Dermis blood vessel endothelial cell (primary cell): ENCODE measurements at regions not wholly inside any gene's neighbourhood (a gene's known extent, or its start where the extent isn't known, plus 50 kb on each side); places are given as distances from the start of the nearest gene placed in this dataset.
"Not testable (repeated sequence)": the region's sequence is repeated elsewhere in the genome, so short reads cannot be mapped to it uniquely, and the experiment has no call there.

Experiments used
- DNase-seq: peaks from one replicate; pipeline ENCODE4 v3.0.0; 2010

GRCh38 chr14:105622329-105622955 lies 96.1 kb downstream of the TMEM121 start:
- DNase-seq: no peak

DNA sequence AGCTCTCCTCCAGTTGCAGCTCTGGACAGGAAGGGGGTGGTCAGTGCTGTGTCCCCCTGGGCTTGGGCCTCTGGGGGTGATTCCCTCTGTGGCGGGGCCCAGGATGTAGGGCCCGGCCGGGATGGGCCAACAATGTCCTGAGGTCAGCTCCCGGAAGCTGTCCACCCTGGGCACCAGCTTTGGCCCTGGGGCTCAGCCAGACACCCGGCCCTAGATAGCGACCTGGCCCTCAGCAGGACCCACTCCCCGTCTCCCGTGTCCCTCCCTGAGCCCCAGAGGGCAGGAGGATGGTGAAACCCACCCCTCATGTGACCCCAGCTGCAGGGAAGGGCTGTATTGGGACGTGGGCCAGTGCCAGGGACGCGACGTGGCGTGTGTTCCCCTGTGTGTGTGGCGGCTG lies 96.8 kb downstream of the TMEM121 start:
- not testable (repeated sequence) for DNase-seq

DNA sequence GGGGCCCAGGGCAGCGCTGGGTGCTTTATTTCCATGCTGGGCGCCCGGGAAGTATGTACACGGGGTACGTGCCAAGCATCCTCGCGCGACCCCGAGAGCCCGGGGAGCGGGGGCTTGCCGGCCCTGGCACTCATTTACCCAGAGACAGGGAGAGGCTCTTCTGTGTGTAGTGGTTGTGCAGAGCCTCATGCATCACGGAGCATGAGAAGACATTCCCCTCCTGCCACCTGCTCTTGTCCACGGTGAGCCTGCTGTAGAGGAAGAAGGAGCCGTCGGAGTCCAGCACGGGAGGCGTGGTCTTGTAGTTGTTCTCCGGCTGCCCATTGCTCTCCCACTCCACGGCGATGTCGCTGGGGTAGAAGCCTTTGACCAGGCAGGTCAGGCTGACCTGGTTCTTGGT lies 98.0 kb downstream of the TMEM121 start:
- not testable (repeated sequence) for DNase-seq

DNA sequence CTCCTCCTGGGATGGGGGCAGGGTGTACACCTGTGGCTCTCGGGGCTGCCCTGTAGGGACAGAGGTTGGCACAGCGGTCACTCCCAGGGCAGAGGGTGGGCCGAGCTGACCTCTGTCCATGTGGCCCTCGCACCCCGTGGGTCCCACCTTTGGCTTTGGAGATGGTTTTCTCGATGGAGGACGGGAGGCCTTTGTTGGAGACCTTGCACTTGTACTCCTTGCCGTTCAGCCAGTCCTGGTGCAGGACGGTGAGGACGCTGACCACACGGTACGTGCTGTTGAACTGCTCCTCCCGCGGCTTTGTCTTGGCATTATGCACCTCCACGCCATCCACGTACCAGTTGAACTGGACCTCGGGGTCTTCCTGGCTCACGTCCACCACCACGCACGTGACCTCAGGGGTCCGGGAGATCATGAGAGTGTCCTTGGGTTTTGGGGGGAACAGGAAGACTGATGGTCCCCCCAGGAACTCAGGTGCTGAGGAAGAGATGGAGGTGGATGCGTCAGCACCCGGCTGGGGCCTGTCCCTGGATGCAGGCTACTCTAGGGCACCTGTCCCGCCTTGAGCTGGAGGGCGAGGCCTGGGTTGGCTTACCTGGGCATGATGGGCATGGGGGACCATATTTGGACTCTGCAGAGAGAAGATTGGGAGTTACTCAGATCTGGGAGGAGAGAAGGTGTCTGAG lies 98.5 kb downstream of the TMEM121 start:
- DNase-seq: not testable (repeated sequence)

GRCh38 chr14:105625448-105625847 lies 99.1 kb downstream of the TMEM121 start:
- not testable (repeated sequence) for DNase-seq

GRCh38 chr14:105626111-105626510 lies 99.7 kb downstream of the TMEM121 start:
- DNase-seq: not testable (repeated sequence)

DNA sequence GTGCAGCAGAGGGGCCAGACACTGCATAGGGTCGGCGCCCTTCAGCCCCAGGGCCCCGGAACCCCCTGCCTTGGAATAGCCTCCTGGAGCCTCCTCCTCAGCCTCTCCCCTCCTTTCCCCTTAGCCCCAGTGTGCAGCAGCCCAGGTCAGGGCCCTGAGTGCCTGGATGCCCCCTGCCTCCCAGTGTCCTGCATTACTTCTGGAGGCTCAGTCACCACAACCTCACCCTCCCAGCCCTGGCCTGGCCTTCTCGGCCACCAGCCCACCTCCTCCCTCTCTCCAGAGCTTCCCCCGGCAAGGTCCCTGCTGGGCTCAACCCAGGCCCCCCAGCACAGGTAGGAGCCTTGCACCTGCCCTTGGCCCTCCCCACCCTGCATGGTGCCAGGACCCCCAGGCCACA lies 100.3 kb downstream of the TMEM121 start:
- not testable (repeated sequence) for DNase-seq

GRCh38 chr14:105627287-105627686 lies 100.9 kb downstream of the TMEM121 start:
- not testable (repeated sequence) for DNase-seq

DNA sequence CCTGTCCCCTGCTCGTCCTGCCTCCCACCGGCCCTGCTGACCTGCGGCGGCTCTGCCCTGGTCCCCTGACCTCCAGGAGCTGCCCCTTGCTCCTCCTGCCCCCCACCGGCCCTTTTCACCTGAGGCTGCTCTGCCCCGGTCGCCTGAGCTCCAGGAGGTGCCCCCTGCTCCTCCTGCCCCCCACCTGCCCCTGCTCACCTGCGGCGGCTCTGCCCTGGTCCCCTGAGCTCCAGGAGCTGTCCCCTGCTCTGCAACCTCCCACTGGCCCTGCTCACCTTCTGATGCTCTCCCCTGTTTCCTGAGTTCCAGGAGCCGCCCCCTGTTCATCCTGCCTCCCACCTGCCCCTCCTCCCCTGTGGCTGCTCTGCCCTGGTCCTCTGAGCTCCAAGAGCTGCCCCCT lies 101.3 kb downstream of the TMEM121 start:
- no peak for DNase-seq

DNA sequence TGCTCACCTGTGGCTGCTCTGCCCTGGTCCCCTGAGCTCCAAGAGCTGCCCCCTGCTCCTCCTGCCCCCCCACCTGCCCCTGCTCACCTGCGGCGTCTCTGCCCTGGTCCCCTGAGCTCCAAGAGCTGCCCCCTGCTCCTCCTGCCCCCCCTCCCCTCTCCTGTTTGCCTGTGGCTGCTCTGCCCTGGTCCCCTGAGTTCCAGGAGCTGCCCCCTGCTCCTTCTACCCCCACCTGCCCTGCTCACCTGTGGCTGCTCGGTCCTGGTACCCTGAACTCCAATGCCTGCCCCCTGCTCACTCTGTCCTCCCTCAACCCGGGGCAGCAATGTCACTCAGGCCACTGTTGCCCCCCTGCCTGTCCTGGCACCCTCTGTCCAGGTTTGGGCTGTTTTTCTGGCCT lies 101.7 kb downstream of the TMEM121 start:
- not testable (repeated sequence) for DNase-seq

- not testable (repeated sequence) for DNase-seq
These were observed 102.2 kb downstream of the TMEM121 start for GRCh38 chr14:105628531-105629067.

DNA sequence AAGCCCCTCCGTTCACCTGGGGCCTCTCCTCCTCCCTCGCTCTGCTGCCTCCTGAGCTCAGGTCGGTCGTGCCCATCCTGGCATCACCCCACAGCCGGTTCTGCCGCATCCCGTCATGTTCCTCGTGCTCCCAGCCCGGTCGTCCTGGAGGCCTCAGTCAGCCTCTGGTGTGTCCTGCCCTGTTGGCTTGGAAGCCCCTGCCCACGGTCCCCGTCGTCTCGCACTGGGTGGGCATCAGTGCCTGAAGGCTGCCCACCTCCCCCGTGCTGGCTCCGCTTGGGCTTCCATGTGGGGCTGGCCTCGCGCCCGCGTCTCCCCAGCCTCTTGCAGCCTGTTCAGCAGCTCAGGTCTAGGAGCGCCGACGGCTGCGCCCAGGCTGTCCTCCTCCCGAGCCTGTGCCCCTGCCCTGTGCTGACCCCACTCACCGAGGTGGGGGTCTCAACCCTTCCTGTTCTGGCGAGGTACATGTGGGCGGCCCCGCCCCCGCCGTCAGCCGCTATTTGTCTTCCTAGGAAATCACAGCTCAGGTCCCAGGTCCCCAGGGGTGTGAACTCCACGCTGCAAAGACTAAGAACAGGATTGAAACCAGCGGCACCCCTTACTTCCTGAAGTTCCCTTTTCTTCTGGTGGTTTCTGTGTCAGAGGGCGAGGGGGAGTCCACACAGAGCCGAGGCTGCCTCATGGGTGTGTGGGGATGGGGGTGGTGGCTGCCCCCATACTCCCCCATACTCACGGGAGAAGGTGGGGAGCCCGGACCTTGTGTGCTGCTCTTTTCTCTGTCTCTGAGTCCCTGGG lies 102.9 kb downstream of the TMEM121 start:
- not testable (repeated sequence) for DNase-seq

- no peak for DNase-seq
These were observed 103.5 kb downstream of the TMEM121 start for GRCh38 chr14:105629886-105630215.

- DNase-seq: not testable (repeated sequence)
These were observed 104.0 kb downstream of the TMEM121 start for GRCh38 chr14:105630293-105630934.

GRCh38 chr14:105630935-105631779 lies 104.8 kb downstream of the TMEM121 start:
- DNase-seq: not testable (repeated sequence)

GRCh38 chr14:105632010-105632409 lies 105.6 kb downstream of the TMEM121 start:
- DNase-seq: no peak

DNA sequence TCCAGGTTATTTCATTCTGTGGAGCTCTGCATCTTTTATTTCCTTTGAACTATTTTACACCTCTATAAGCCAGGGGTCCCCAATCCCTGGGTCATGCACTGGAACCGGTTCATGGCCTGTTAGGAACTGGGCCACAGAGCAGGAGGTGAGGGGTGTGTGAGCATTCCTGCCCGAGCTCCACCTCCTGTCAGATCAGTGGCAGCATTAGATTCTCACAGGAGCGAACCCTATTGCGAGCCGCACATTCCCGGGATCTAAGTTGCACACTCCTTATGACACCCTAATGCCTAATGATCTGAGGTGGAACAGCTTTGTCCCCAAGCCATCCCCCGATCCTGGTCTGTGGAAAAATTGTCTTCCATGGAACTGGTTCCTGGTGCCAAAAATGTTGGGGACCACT lies 107.2 kb downstream of the TMEM121 start:
- not testable (repeated sequence) for DNase-seq

DNA sequence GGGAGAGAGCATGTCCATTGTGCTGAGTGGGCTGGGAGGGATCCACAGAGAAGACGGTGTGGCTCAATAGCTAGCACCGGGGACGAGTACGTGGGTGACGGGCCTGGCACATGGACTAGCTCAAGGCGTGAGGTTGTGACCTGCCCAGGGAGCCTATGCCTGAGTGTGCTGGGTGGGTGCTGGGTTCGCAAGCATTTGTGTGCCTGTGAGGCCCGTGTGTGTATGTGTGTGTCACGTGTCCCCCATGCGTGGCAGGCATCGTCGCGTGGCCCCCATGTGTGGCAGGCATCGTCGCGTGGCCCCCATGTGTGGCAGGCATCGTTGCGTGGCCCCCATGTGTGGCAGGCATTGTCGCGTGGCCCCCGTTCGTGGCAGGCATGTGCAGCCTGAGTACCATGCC lies 109.2 kb downstream of the TMEM121 start:
- DNase-seq: no peak

- DNase-seq: not testable (repeated sequence)
These were observed 109.6 kb downstream of the TMEM121 start for GRCh38 chr14:105636021-105636420.

DNA sequence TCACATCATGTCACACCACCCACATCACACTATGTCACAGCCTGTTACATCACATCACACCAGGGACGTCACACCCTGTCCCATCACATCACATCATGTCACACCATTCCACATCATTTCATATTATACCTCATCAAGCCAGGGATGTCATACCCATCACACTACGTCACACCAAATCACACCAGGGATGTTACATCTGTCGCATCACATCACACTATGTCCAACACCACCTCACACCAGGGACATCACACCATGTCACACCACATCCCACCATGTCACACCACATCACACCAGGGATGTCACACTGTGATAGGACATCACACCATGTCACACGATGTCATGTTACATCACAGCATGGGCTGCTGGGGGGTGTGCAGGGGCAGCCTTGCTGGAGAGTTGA lies 110.6 kb downstream of the TMEM121 start:
- no peak for DNase-seq

DNA sequence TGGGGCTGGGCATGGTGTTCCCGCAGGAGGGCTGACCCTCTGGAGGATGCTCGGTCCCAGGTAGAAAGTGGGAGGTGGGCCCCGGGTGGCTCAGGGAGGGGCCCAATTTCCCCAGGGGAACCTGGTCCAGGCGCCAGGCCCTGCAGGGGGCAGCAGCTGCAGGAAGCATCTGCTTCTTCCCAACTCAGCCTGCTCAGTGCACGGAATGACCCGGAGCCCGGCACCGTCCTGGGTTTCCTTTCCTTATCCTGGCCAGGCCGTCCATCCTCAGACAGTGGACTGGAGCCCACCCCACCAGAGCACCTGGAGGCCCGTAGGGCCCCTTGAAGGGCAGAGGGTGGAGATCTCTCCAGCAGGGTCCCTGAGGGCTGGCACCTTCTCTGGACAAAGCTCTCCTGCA lies 111.0 kb downstream of the TMEM121 start:
- DNase-seq: not testable (repeated sequence)
